GM12864 (cell line): ENCODE measurements at regions not wholly inside any gene's neighbourhood (a gene's known extent, or its start where the extent isn't known, plus 50 kb on each side); places are given as distances from the start of the nearest gene placed in this dataset.
A peak's percentile ranks its signal among the peaks of the same experiment; 100 is the strongest.

Experiments
- DNase-seq: peaks from one replicate; pipeline ENCODE4 v3.0.0-alpha.2; 2011; ENCODE audit warnings: low read depth
- H3K4me3 ChIP-seq: 2 replicates; pipeline ENCODE4 v1.5.1; 2011; ENCODE audit warnings: mild to moderate bottlenecking, low read depth, low read length, control low read depth
- TF ChIP-seq, protein P1 (sequence below): IDR thresholded peaks from 2 replicates; pipeline ENCODE4 v1.5.1; 2011; ENCODE audit warnings: low read depth, mild to moderate bottlenecking, moderate library complexity, low read length, control low read depth, inconsistent platforms; ENCODE audit errors: missing control alignments

DNA sequence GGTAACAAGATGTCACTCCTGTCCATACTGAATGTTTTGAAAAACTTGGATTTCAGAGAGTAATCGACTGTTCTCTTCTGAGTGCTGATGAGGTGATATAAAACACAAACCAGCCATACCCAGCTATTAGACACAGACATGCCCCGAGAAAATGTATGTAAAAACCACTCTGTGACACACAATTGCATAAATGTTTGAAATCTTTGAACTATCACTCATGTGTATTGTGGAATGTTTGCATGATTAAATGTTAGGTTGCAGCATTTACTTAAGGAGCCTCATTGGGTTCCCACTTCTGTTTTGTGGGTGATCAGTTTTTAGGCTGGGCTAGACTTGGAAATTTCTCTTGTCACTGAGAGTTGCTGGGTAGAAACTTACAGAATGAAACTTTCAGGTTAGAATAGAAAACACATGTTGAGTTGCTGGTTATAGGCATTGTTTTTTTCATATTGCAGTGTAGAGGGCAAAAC lies 270.4 kb upstream of the B3GALT2 start:
- no peak overlapping the region for H3K4me3 ChIP-seq
- no peak for DNase-seq
- TF ChIP-seq, protein P1, sequence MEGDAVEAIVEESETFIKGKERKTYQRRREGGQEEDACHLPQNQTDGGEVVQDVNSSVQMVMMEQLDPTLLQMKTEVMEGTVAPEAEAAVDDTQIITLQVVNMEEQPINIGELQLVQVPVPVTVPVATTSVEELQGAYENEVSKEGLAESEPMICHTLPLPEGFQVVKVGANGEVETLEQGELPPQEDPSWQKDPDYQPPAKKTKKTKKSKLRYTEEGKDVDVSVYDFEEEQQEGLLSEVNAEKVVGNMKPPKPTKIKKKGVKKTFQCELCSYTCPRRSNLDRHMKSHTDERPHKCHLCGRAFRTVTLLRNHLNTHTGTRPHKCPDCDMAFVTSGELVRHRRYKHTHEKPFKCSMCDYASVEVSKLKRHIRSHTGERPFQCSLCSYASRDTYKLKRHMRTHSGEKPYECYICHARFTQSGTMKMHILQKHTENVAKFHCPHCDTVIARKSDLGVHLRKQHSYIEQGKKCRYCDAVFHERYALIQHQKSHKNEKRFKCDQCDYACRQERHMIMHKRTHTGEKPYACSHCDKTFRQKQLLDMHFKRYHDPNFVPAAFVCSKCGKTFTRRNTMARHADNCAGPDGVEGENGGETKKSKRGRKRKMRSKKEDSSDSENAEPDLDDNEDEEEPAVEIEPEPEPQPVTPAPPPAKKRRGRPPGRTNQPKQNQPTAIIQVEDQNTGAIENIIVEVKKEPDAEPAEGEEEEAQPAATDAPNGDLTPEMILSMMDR, result no peak

DNA sequence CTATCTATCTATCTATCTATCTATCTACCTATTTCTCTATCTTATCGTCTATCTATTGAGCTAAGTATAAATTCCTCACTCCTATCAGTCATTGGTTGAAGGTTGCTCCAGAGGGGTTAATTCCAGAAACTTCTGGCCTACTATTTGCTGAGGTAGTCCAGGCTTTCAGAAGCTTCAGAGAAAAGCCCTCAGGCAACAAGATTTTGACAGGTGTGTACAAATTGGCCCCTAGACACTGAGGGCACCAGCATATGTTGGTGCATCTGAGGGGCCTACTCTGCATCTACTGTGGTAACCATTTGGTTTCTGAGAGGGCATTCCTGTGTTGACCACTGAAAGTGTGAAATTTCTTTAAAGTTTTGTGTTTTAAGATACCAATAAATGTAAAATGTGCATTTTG lies 265.2 kb upstream of the B3GALT2 start:
- no peak for DNase-seq
- no peak overlapping the region for H3K4me3 ChIP-seq

DNA sequence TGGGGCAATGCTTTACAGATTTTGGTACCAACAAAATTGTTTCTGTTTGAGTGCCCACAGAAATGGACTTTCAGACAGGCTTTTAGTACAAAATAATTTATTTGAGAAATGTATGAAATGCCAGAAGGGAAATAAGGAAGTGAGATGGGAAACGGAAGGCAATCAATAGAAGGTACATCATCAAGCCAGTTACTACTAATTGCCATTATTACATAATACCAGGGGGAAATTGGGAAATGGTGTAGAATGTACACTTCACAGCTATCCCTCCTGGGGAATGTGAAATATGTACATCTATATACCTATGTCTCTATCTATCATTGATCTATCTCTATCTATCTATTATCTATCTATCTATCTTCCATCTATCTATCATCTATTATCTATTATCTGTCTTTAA lies 264.6 kb upstream of the B3GALT2 start:
- no peak for DNase-seq
- TF ChIP-seq, protein P1, result no peak
- H3K4me3 ChIP-seq, result no peak overlapping the region

More for the DNA sequence above, 265.2 kb upstream of the B3GALT2 start:
- TF ChIP-seq, protein P1, result no peak

DNA sequence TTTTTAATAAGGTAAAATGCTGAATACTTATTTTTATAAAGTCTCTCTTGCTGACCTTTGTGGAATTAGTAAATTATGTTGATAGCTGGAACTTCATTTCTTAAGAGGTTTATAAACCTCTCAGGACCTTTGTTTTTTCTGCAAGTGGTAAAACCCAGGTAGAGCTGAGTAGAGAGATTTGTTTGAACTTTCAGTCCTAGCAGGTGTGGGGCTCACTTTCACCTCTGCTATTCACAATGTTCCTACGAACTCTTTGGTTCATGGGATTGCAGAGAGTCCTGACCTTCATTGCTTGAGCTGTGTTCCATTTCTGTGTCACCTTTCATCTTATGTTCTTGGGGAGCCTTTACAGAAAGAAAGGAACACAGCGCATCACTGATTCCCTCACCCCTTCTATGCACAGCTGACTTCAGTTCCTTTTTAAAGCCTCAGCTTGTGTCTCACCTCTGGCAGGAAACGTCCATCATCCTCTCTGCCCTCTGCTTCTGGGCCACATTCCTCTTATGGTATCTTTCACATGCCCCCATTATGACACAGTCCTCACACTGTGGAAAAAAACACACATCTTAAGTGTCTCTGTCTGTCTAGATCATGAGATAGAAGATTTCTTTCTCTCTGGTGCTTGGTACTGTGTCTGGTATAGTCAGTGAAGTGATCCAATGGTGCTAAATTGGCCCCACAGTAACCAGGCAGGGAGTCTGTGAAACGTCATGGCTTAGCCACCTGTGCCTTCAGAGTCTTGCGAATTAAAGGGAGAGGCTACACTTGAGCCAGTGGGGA lies 262.5 kb upstream of the B3GALT2 start:
- no peak overlapping the region for H3K4me3 ChIP-seq
- TF ChIP-seq, protein P1, result no peak
- DNase-seq, result peak; percentile 26

DNA sequence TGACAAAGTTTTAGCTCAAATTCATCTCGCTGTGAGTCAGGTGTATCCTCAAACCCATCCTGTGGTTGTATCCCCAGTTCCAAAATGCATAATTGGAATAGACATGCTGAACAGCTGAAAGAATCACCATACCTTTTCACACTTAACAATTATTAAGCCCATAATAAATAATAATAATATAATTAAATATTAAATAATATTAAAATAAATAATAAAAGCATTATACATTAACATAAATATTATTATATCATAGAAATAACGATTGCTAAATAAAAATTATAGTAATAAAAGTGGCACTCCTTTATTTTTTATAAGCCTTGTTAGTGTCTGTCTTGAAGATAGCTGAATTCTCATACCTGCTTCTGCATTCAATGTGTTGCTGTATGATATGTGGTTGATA lies 257.5 kb upstream of the B3GALT2 start:
- no peak for DNase-seq
- TF ChIP-seq, protein P1, result no peak
- no peak overlapping the region for H3K4me3 ChIP-seq

DNA sequence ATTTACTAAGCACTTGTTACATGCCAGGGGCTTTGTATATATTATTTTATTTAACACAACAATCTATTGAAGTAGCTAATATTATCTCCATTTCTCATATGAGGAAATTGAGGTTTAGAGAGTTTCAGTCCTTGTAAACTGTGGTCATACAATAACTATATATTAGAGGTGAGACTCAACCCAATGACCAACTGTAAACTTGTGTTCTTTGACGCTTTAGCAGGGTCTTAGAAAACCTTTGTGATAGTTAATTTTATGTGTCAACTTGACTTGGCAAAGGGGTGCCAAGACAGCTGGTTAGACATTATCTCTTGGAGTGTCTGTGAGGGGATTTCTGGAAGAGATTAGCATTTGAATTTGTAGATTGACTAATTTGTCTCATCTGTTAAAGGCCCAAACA lies 252.4 kb upstream of the B3GALT2 start:
- peak; percentile 13 for DNase-seq
- TF ChIP-seq, protein P1, result no peak
- H3K4me3 ChIP-seq, result no peak overlapping the region

DNA sequence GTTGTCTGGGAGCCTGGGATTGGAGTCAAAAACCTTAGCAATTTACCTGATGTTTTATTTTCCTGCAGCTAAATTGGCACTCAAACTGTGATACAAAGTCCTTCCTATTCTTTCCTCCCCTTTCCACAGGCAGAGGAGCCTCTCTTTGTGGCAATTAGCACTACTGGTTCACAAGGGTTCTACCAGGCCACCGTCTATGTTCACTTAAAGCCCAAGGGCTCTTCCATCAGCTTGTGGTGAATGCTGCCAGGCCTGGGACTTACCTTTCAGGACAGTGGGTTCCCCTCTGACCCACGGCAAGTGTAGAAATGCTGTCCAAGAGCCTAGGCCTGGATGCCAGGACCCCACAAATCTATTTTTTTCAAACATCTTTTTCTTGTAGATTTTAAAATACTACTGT lies 251.9 kb upstream of the B3GALT2 start:
- DNase-seq, result no peak
- H3K4me3 ChIP-seq, result no peak overlapping the region
- TF ChIP-seq, protein P1, result no peak
